Sigmoid colon (tissue), 6 donors: ENCODE measurements at regions not wholly inside any gene's neighbourhood (a gene's known extent, or its start where the extent isn't known, plus 50 kb on each side); places are given as distances from the start of the nearest gene placed in this dataset.

Experiments
- DNase-seq: peaks from one replicate; pipeline ENCODE4 v3.0.0-alpha.2; 2019
- H3K27ac ChIP-seq, 4 donors: fragments of 200-600 bp; sonication (generic); one replicate each; pipeline ENCODE4 v1.5.1; 2016 to 2019; ENCODE audit warnings: mild to moderate bottlenecking in 1 of 4
- H3K27me3 ChIP-seq, 3 donors: fragments of 200-600 bp; sonication (generic); one replicate each; pipeline ENCODE4 v1.5.1; 2019; ENCODE audit warnings: mild to moderate bottlenecking in 1 of 3
- H3K36me3 ChIP-seq, 4 donors: fragments of 200-600 bp; sonication (generic); one replicate each; pipeline ENCODE4 v1.5.1; 2016 to 2019
- H3K4me1 ChIP-seq, 4 donors: fragments of 200-600 bp; sonication (generic); one replicate each; pipeline ENCODE4 v1.5.1; 2017 to 2019
- H3K4me3 ChIP-seq, 4 donors: fragments of 200-600 bp; sonication (generic); one replicate each; pipeline ENCODE4 v1.5.1; 2017 to 2019; ENCODE audit warnings: mild to moderate bottlenecking in 2 of 4, moderate library complexity in 1 of 4
- H3K9me3 ChIP-seq, 4 donors: fragments of 200-600 bp in 3 of 4; sonication (generic) in 3 of 4; one replicate each; pipeline versions ENCODE4 v1.5.1 to v1.6.1; 2013 to 2019
- CTCF ChIP-seq, 4 experiments: fragments of 450-650 bp in 3 of 4; fragments of 200-600 bp in 1 of 4; IDR thresholded peaks; one replicate each; pipeline ENCODE4 v1.5.1; 2016 to 2019; ENCODE audit warnings: antibody characterized with exemption in 4 of 4, mild to moderate bottlenecking in 3 of 4, moderate library complexity in 2 of 4
- EP300 ChIP-seq, 4 donors: sonication (generic); formaldehyde crosslinking; IDR thresholded peaks; one replicate each; pipeline ENCODE4 v1.6.1; 2017; ENCODE audit warnings: antibody characterized with exemption in 4 of 4
- POLR2A ChIP-seq, 2 donors: fragments of 450-650 bp; IDR thresholded peaks; one replicate each; pipeline ENCODE4 v1.6.1; 2016; ENCODE audit warnings: antibody characterized with exemption in 2 of 2, mild to moderate bottlenecking in 2 of 2, moderate library complexity in 2 of 2
- POLR2AphosphoS5 ChIP-seq, 4 donors: sonication (generic); formaldehyde crosslinking; IDR thresholded peaks; one replicate each; pipeline ENCODE4 v1.6.1; 2017; ENCODE audit warnings: antibody characterized with exemption in 4 of 4
- WGBS, 2 donors: extraction: QIAGEN DNeasy Blood & Tissue Kit; methylation state at CpG; one replicate each; pipeline ENCODE4 v1.1.7; 2013; 5-methylcytosine and 5-hydroxymethylcytosine counted together
- intact Hi-C: fragments of 100-400 bp; cut with DNase I; formaldehyde crosslinking; loops from one replicate; pipeline ENCODE4 v1.15.1; 2023
- donor health status: healthy with polysubstance abuse.
- donor health status: healthy.

- Histone ChIP-seq H3K9me3 (peaks cover 0 to 7% (median 3%) of the 10 kb centered on the region in 4 donors), H3K27ac (no peak overlapping the region), H3K4me3 (no peak overlapping the region), H3K27me3 (no peaks in the 10 kb centered on the region), H3K36me3 (no peaks in the 10 kb centered on the region), H3K4me1 (no peaks in the 10 kb centered on the region)
- TF ChIP-seq POLR2A (IDR thresholded peaks at IDR 0.05) (no peak), CTCF (IDR thresholded peaks at IDR 0.05) (no peak), EP300 (IDR thresholded peaks at IDR 0.05) (no peak), POLR2AphosphoS5 (IDR thresholded peaks at IDR 0.05) (no peak)
- intact Hi-C loops, result no loop called here
- WGBS, 2 donors, result 44 to 56% methylated on average over 2 of the region's 2 CpGs
- no peak for DNase-seq
Measured at GRCh38 chr4:161134795-161135194, 1029.0 kb downstream of the FSTL5 start.

- peaks cover 0 to 7% (median 3%) of the 10 kb centered on the region in 4 donors for H3K9me3 ChIP-seq
- intact Hi-C loops, result no loop called here
- WGBS, 2 donors, result 39 to 62% methylated on average over 4 of the region's 4 CpGs
- no peaks in the 10 kb centered on the region for H3K36me3 ChIP-seq
- H3K4me3 ChIP-seq, result no peak overlapping the region
- DNase-seq, result no peak
- H3K4me1 ChIP-seq, result no peaks in the 10 kb centered on the region
- TF ChIP-seq EP300 (IDR thresholded peaks at IDR 0.05) (no peak), POLR2A (IDR thresholded peaks at IDR 0.05) (no peak), CTCF (IDR thresholded peaks at IDR 0.05) (no peak), POLR2AphosphoS5 (IDR thresholded peaks at IDR 0.05) (no peak)
- H3K27me3 ChIP-seq, result no peaks in the 10 kb centered on the region
- H3K27ac ChIP-seq, result no peak overlapping the region
Measured at GRCh38 chr4:161133586-161134276, 1030.1 kb downstream of the FSTL5 start.

- intact Hi-C loops, result no loop called here
Measured at GRCh38 chr4:161132715-161133425, 1030.9 kb downstream of the FSTL5 start.

GRCh38 chr4:161121451-161121850 lies 1042.3 kb downstream of the FSTL5 start:
- Histone ChIP-seq H3K9me3 (no peaks in the 10 kb centered on the region), H3K4me1 (no peaks in the 10 kb centered on the region), H3K4me3 (no peak overlapping the region), H3K27ac (no peak overlapping the region), H3K36me3 (no peaks in the 10 kb centered on the region), H3K27me3 (no peaks in the 10 kb centered on the region)
- 32 to 61% methylated on average over 2 of the region's 2 CpGs for WGBS, 2 donors
- no peak for TF ChIP-seq EP300 (IDR thresholded peaks at IDR 0.05)
- no peak for TF ChIP-seq POLR2AphosphoS5 (IDR thresholded peaks at IDR 0.05)
- no peak for TF ChIP-seq CTCF (IDR thresholded peaks at IDR 0.05)
- no peak for TF ChIP-seq POLR2A (IDR thresholded peaks at IDR 0.05)
- intact Hi-C loops, result no loop called here
- DNase-seq, result no peak

More at GRCh38 chr4:161132715-161133425, 1030.9 kb downstream of the FSTL5 start:
- Histone ChIP-seq H3K4me3 (no peak overlapping the region), H3K4me1 (no peaks in the 10 kb centered on the region), H3K9me3 (peaks cover 0 to 7% (median 3%) of the 10 kb centered on the region in 4 donors), H3K36me3 (no peaks in the 10 kb centered on the region), H3K27me3 (no peaks in the 10 kb centered on the region), H3K27ac (no peak overlapping the region)
- WGBS, 2 donors, result 78 to 89% methylated on average over 4 of the region's 4 CpGs
- no peak for TF ChIP-seq CTCF (IDR thresholded peaks at IDR 0.05)
- TF ChIP-seq EP300 (IDR thresholded peaks at IDR 0.05), result no peak
- no peak for TF ChIP-seq POLR2AphosphoS5 (IDR thresholded peaks at IDR 0.05)
- TF ChIP-seq POLR2A (IDR thresholded peaks at IDR 0.05), result no peak
- DNase-seq, result no peak
